ENCODE measurements at regions not wholly inside any gene's neighbourhood (a gene's known extent, or its start where the extent isn't known, plus 50 kb on each side); places are given as distances from the start of the nearest gene placed in this dataset.
"Not testable (repeated sequence)": the region's sequence is repeated elsewhere in the genome, so short reads cannot be mapped to it uniquely, and the experiment has no call there.

DNA sequence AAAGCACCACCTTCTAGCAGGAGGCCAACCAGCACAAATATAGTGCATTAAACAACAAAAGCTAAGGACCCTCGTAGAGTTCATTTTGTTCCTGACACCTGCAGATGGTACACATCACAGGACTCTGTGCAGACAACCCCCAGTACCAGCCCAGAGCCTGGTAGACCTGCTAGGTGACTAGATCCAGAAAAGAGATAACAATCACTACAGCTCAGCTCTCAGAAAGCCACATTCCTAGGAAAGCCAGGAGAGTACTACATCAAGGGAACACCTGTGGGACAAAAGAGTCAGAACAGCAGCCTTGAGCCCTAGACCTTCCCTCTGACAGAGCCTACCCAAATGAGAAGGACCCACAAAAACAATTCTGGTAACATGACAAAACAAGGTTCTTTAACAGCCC lies 344.7 kb upstream of the PTBP2 start:
- no peak for DNase-seq

DNA sequence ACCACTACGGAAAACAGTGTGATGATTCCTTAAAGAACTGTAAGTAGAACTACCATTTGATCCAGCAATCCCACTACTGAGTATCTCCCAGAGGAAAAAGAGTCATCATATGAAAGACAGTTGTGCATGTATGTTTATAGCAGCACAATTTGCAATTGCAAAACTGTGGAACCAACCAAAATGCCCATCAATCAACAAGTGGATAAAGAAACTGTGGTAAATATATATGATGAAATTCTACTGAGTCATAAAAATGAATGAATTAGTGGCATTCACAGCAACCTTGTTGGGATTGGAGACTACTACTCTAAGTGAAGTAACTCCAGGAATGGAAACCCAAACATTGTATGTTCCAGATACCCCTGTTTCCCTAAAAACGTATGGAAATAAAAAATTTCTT lies 337.0 kb upstream of the PTBP2 start:
- no peak for DNase-seq

DNA sequence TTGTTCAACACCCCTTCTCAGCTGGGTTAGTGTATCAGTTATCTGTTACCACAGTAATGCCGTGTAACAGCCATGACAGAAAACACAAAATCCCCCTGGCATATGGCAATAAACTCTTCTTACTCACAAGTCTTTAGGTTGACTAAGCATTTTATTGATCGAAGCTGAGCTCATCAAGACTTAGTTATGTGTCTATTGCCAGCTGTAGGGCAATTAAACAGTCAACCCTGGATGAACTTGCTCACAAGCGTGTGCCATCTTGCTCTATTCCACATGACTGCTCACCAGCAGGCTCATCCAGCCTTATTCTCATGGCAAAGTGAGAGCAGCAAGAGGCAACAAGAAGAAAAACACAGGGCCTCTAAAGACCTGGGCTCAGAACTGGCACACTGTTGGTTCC lies 333.8 kb upstream of the PTBP2 start:
- no peak for DNase-seq

DNA sequence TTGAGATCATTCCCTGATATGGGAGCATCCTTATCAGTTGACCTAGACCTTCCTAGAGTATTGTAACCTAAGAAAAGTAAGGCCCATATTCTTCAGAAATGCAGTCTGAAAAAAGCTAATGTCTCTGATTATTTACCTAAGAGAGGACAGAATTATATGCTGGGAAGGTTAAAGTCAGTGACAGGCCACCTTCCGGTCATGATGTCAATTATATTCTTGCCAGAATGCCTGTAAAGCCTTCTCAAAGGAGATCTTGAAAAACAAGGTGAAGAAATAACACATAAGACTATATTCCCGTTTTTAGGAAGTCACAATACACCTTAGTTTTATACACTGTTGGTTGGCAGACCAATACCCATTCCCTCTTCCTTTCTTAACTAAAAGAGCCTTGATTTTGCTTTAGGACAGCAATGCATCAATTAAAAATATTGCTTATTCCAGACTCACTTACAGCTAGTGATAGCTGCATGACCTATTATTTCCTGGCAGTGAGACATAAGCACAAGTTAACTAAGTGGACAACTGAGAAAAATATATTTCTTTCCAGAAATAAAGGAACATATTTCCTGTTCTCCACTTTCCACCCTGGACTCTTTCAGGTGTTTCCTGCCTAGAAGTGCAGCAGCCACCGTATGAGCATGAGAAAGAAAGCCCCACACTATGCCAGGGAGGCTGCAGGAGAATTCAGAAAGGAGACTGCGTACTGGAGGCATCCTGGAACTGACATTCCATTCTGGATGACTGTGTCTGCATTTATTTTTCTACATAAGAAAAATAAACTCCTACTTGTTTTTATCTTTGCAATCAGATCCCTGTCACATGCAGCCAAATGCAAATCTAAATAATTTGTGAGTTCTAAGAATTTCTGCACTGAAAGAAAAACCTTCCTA lies 332.9 kb upstream of the PTBP2 start:
- DNase-seq: no peak

DNA sequence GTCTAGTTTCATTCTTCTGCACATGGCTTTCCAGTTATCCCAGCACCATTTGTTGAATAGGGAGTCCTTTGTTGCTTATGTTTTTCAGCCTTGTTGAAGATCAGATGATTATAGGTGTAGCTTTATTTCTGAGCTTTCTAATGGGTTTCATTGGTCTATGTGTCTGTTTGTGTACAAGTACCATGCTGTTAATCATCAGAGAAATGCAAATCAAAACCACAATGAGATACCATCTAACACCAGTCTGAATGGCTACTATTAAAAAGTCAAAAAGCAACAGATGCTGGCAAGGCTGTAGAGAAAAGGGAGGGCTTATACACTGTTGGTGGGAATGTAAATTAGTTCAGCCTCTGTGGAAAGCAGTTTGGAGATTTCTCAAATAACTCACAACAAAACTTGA lies 321.5 kb upstream of the PTBP2 start:
- no peak for DNase-seq

DNA sequence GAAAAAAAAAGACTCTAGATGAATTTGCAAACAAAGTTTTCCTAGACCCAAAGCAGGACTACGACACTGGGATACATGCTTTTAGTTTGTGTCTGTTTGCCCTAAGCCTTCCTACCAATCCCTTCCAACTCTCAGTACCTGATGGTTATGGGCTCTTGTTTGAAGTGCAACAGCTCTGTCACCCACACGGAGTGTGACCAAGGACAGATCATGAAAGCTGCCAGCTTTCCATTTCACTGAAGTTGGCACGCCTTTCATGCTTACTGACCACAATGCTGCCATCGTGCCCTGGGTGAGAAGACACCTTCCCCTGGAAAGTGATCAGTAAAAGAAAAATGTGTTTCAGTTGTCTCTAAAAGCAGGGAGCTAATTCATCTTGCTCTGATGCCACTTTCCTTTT lies 312.5 kb upstream of the PTBP2 start:
- DNase-seq: no peak

DNA sequence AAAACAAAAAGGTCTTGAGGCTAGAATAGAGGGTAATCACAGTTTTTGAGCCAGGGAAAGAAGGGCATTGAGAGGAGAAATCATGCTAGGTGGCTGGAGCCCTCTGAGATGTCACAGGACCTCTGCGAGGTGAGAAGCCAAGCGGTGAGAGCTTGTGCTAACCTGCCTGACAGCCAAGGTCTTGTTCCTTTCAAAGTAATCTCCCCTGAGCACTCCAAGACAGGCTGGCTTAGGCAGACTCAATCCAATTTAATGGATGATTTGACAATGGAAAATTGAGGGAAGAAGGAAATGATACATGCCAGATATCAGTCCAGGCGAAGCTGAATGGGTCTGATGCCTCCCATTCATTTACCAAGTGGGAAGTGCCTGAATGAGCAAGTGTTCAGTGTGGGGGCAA lies 311.9 kb upstream of the PTBP2 start:
- DNase-seq: no peak

DNA sequence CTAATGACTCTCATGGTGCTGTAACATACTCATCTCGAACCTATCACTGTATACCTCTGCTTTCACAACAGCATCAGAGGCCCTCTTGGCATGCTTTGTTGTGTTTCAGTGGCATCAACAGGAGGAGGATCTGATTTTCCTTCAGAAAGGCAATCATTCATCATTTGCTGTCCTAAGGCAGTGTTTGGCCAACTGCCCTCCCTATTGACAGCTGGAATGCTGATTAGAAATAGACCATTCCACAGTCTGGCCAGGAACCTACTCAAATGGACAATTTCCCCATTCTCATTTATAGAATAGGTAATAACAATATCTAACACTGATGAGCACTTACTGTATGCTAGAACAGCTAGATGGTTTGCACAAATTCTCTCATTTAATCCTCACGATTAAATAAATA lies 310.6 kb upstream of the PTBP2 start:
- DNase-seq: no peak

DNA sequence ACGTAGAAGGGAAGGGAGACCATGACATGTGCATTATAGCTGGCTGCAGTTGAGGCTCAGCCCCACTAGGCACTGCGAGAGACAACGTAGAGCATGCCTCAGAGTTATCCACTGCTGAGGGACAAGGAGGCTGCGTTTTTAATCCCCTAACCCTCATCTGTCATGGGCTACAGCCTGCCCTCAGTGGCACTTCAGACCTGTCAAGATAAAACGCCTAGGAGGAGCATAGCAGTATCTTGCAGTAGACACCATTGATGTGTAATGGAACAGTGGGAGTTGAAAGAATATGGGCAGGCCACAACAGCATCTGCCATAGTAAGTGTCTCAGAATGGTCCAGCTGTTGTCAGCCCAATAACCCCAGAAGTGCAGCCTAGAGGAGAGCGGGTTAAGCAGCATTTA lies 307.0 kb upstream of the PTBP2 start:
- DNase-seq: no peak

DNA sequence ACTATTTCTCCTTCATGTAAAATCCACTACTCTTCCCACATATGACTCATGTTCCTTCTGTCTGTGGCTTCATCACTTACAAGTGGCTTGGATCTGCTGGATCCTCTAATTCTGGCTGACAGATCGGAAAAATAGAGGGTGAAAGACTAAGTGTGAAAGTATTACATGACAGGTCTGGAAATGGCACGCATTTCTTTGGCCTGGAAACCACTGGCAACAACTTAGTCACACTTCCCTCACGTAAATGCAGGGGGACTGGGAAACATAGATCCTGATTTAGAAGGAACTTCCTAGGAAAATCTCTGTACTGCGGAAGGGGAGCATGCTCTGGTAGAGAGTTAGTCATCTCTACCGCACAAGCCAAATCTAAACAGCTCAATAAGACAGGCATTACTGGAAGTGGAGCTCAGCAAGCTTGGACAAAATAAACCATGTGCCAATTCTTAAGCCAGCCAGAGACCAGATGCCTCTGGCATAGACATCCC lies 305.4 kb upstream of the PTBP2 start:
- no peak for DNase-seq

DNA sequence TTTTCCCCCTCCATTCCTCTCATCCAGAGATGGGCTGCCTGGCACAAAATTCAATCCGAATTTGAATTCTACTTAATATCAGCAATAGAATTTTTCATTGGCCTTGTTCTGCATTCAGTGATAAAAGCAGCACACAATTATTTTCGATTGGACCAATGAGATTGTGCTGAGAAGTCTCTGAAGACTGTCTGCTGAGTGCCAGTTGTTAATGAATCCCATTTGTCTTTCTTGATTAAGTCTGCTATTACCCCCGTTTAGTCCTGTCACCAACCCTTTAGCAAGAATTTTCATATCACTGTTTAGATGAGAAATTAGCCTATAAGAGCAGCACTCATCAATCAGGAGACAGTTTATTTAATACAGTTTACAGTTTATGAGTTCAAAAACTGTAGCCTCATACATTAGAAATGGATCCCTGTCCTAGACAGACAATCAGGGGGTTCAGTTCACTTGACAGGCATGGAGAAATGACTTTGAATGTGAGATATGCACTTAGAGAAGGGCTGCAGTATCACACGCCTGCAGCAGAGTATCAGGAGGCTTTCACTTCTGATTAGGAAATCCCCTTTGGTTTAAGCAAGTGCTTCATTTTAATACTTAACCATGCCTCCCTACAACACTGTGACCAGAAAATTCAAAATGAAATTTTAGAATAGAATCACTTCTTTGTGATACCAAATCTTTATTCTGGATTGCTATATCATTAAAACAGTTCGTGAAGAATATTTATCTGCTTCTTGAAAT lies 304.7 kb upstream of the PTBP2 start:
- no peak for DNase-seq

DNA sequence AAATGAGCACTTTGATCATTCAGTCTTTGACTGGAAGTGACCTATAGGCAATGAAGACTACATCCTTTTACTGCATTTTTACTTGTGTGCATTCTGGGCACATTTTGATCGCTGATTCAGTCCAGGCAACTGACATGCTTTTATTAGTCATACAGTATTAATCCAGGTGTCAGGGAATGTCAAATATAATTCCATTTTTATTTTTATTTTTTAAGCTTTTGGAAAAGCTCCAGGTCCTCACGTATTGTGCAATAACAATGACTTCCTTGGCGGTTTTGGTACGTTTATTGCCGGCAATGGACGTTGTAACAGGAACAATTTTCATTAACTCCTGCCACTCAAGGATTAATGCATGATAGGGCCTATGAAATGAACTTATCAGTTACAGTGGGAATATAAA lies 302.6 kb upstream of the PTBP2 start:
- DNase-seq: no peak

DNA sequence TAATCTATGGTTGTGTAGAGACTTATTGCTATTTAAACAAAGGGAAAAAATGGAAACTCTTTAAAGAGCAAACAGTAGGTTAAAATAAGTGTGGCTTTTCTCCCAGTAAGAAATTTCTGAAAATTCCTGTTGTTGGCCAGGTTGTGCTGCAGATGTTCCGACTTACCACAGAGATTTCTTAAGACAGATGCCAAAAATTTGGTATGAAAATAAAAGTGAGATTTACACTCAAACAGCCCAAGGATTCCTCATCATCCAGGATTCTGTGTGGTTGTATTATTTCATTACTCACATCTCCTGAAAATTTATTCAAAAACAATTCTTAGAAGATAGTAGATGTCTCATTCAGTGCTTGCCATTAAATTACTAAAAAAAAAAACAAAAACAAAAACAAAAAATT lies 296.7 kb upstream of the PTBP2 start:
- no peak for DNase-seq

DNA sequence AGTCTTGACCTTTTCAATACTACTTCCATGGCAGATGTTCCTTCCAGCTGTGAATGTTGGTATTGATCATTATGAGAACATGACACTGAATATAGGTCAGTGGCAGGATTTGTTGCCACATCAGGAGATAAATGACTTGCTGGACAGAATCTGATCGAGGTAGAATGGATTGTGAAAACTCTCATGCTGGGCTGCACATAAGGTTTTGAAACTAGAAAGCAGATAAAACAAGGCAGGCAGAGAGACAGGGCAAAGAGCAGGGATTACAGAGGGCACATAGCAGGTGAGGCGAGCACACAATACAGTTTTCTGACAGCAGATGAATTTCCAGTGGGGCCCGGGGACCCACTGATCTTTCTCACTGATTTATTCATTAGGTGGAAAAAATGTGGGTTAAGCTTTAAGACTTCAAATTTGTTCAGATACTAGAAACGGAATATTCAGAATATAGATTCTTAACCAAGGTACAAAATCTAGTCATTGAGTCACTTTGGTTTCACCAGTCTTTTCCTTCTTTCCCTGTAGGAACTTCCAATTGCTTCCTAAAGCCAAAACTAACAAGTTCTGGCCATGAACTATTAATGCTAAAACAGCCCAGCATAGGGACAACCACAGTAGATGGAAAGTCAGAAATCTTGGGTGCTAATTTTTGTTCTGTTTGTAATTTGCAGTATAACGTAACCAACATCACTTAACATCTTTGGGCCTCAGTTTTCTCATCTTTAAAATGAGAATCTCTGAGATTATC lies 296.0 kb upstream of the PTBP2 start:
- no peak for DNase-seq

DNA sequence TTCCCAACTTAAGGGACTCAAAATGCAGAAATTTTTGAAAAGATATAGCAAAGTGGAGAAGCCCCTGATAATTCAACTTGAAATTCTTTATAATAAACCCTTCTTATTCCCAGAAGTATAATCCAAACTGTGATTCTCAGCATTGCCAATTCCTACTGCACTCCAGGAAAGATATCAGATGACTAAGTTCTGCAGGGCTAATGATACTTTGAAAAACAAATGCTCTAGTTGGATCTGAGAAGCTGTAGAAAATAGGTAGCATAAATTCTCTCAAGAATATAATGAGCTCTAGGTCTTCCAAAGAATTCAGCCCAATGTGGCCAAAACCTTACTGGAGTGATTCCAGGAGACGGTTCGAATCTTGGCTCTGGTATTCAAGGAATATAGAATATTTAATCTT lies 294.0 kb upstream of the PTBP2 start:
- no peak for DNase-seq

DNA sequence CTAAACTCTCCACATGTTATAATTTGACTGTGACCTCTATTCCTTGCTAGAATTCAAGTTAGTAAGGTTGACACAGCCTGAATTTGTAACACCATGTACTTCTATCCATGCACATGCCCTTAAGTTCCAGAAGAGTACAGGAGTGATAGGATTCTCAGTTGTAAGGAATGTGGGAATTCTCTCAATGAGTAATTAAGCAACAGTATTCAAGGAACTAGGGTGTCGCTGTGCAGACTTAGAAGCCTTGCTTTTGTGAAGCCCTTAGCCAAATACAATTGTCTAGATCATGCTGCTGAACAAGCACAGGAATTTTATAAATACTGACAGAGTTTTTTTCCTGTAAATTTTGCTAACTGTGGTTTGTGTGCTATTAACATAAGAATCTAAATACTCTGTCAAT lies 276.3 kb upstream of the PTBP2 start:
- DNase-seq: no peak

DNA sequence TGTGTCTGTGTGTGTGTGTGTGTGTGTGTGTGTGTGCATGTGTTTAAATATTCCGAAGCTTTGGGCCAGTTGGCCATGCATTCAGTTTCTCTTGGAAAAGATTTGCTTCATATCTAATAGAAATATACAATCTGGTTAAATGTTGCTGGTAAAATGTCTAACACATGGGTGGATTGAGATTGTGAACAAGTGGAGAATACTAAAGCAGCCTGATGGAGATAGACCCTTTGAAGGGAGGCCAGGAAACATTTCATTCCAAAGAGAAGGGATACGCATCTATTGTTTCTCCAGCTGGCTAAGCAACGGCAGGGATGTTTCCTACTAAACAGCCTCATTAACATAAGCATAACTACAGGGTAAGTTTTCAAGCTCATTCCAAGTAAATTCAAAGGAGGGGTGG lies 257.5 kb upstream of the PTBP2 start:
- no peak for DNase-seq

DNA sequence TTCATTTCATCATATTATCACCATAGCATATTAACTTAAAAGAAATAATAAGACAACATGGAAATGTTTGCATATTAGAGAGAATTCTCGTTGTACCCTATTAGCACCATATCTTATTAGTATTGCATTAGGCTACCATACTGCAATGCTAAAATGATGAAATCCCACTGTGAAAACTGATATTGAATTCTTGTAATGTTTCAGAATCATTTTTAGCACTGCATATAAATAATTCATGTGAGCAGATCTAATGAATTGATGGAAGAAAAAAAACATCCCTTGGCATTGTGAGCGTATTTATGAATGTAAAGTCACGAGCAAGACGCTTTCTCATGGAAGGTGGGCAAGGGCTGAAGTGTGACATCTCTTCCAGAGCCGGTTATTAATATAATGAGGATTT lies 257.1 kb upstream of the PTBP2 start:
- no peak for DNase-seq

DNA sequence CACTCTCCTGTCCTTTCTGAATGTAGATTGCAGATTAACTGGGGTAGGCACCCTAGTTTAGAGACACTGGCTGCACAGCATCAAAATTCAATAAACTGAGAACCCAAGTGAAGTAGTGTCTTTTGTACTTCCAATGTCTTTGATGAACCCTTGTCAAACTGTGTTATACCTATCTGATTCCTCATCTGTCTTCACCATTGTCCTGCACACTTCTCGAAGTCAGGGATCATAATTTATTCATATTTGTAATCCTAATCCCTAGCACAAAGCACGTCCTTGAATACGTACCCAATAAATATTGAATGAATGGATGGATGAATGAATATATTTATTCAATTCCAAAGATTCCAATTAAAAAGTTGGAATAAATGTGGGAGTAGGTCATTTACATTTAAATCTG lies 256.6 kb upstream of the PTBP2 start:
- DNase-seq: no peak

DNA sequence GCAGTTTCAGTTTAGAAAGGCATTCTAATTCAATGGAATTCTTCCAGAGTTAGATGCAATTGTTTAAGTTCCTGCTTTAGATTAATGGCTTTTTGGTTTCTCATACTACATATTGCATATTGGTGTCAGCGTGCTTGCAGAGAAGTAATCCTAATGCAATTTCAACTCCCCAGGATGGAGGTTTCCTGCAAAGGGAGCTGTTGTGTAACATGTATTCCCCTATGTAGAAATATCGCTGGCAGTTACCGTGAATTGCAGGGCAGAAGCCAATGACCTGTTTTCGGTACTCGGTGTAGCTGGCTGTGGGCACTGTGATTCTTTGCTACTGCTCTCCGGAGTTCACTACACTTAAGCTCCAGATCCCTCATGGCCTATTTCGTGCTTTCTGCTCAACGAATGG lies 256.1 kb upstream of the PTBP2 start:
- no peak for DNase-seq

DNA sequence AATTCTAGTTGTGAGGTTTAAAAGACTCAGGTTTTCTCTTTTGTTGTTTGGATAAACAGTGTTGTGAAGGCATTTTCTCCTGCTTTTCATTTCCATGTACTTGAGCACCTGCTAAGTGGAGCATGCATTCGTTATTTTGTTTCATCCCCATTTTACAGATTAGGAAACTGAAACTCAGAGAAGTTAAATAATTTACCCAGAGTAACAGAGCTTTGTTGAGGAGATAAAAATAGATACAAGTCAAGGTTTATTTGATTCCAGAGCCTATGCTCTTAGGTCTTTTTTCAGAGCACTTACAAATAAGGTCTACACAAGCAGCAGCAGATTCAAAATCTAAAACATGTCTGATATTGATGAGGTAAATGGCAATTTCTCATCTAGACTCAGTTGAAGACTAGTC lies 254.7 kb upstream of the PTBP2 start:
- DNase-seq: no peak

DNA sequence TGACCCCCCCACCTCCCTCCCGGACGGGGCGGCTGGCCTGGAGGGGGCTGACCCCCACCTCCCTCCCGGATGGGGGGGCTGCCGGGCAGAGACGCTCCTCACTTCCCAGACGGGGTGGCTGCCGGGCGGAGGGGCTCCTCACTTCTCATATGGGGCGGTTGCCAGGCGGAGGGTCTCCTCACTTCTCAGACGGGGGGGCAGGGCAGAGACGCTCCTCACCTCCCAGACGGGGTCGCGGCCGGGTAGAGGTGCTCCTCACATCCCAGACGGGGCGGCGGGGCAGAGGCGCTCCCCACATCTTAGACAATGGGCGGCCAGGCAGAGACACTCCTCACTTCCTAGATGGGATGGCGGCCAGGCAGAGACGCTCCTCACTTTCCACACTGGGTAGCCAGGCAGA lies 251.9 kb upstream of the PTBP2 start:
- DNase-seq: not testable (repeated sequence)

DNA sequence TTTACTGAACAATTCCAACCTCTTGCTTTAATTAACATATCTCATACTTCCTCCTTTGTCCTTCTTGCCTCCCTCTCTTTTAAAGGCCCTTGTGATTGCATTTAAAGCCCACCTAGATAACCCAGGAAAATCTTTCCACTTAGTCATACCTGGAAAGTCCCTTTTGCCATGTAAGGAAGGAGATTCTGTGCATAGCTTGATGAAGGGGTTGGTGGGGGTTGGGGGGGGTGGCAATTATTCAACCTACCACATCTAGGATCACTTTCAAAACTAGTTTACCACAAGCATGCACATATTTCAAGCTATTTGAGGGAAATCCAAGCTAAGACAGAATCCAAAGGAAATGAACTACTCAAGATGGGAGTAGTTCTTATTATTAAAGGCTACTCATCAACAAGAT lies 249.1 kb upstream of the PTBP2 start:
- DNase-seq: no peak
